NCI-H1436 (cell line): ENCODE measurements at regions not wholly inside any gene's neighbourhood (a gene's known extent, or its start where the extent isn't known, plus 50 kb on each side); places are given as distances from the start of the nearest gene placed in this dataset.
"Not testable (repeated sequence)": the region's sequence is repeated elsewhere in the genome, so short reads cannot be mapped to it uniquely, and the experiment has no call there.

ENCODE experiments used
- DNase-seq: peaks from one replicate; lab custom pipeline; 2025; lab: John Stamatoyannopoulos, UW

DNA sequence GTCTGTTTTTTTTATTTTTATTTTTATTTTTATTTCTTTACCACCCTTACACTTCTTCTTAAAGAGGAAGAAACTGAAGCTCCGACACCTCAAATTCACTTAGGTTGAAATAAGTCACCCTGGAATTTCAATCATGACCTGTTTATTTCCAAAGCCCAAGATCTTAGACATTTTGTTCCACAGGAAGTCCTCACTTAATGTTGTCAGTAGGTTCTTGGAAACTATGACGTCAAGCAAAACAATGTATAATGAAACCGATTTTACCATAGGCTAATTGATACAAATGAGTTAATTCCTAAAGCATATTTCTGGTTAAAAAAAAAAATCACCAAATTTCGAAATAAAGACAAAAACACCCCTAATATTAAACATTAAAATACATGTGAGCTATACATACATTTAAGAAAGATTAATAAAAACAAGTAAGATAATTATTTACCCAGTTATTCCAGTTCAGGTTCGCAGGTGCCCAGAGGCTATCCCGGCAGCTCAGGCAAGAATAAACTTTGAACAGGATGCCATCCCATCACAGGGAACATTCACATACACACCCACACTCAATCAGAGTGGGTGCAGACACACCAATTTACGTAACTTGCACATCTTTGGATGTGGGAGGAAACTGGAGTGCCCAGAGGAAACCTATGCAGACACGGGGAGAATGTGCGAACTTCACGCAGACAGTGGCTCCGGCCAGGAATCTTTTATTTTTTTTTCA is 391.0 kb downstream of the RAP2B start:
- no peak for DNase-seq

DNA sequence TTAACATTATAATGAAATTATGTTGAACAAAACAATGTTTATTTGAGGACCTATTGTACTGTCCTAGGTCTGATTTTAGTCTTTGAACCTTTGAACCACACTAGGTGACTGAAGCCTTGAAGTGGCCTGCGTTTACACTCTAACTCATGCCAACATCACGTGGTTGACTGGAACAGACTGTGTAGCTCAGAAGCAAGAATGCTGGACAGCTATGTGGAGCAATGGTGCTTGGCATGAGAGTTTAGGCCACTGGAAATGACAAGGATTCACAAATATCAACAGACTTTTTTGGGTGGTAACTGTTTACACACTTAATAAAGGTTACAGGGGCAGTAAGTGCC is 391.5 kb downstream of the RAP2B start:
- no peak for DNase-seq

DNA sequence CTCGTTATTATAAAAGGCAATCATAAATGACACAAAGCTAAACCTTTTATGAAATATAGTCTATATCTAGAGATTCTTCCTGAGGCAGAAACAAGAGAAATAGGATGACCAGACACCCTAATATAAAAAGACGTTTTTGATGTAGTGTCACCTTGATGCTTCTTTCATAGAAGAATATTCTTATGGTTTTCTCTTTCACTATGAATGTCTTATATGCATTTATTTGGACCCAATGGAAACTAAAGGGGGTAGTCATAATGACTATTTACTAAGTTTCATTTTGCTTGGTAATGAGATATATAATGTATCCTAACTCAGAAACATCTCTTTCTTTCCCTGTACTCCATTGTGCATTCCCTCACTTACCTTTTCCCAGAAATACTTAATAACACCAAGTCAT is 393.9 kb downstream of the RAP2B start:
- DNase-seq = no peak

DNA sequence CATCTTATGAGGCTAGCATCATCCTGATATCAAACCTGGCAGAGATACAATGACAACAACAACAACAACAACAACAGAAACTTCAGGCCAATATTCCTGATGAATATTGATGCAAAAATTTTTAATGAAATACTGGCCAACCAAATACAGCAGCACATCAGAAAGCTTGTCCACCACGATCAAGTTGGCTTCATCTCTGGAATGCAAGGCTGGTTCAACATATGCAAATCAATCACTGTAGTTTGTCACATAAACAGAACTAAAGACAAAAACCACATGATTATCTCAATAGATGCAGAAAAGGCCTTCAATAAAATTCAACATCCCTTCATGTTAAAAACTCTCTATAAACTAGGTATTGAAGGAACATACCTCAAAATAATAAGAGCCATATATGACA is 397.3 kb downstream of the RAP2B start:
- not testable (repeated sequence) for DNase-seq

DNA sequence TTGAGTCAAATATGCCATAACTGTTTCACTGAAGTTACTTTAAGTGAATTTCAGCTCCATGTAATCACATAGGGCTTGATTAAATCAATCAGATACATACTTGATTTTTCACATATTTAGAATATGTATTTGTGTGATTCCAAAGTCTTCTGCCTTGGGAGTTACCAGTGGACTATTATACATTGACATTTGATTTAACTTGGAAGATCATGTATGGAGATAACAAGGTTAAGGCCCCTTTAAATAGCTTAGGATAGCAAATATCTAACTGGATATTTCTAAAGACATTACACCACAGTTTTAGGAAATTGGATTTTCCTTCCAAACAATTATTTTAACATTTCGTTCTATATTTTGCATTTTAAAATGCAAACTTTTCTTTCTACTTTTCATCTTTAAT is 405.0 kb downstream of the RAP2B start:
- DNase-seq = no peak

DNA sequence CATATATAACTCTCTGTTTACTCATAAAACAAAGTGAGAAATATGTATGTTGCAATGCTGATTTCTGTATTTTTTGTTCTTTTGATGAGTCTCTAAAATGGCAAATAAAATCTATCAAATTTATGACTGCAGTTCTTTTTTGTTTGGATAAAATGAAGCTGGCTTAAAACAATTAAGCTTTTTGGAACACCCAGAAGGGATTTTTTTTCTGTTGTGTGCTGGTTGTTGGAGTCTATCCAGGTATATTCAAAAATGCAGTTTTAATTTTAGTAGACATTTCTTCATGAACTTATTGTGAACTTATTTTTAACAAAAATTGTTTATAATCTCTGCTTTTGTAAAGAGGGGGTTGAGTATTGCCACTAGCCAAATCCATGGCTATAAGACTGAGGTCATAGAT is 405.5 kb downstream of the RAP2B start:
- DNase-seq = no peak

DNA sequence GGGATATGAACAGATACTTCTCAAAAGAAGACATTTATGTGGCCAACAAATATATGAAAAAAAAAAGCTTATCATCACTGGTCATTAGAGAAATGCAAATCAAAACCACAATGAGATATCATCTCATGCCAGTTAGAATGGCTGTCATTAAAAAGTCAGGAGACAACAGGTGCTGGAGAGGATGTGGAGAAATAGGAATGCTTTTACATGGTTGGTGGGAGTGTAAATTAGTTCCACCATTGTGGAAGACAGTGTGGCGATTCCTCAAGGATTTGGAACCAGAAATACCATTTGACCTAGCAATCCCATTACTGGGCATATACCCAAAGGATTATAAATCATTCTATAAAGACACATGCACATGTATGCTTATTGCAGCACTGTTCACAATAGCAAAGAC is 408.5 kb downstream of the RAP2B start:
- DNase-seq = not testable (repeated sequence)

DNA sequence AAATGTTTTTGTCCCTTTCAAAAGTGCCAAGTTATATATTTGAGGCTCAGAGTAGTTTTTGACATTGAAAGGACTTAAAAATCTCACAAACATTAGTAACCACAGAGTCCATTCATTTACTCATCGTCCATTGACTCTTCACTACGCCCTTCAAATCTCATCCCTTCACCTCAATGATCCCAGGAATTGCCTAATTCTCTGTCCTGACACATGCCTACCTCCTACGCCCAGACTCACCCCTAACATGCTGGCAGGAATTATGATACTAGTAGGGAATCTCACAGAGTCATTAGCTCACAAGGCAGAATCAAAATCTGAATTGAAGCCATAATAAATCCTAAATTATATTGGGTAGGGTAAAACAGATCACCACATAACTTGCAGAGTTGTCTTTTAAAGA is 410.1 kb downstream of the RAP2B start:
- DNase-seq = no peak

DNA sequence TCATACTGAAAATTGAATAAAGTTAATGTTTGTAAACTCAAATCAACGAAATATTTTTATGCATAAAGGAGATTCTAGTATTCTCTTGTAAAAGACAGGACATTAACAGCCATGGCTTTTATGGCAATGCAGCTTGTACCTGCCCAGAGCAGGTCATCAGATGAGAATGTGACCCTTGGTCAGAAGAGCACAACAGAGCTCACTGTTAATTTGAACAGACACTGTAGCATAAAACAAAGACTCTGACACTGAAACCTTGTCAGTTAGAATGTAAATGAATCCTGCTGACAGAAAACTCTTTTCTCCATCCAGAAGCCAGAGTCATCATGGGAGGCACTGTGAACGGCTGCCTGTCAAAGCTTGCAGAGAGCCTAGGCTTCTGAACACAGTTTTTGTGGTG is 410.6 kb downstream of the RAP2B start:
- DNase-seq = no peak

DNA sequence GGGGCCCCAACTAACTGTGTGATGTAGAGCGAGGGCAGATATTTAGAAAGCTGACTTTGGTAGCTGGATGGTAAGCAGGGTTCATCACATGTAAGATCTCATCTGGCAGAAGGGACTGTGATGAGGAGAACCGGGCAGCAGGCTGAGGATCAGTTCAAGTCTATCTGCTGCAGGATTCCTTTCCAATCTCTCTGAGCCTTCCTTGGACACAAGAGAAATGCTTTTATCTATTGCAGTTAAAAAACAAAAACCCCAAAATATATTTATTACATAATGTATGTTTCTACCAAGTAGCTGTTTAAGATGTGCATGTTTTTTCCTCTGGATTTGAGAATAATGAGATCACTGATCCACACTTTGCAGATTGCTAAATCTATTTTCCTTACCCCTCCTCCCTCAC is 411.5 kb downstream of the RAP2B start:
- no peak for DNase-seq

DNA sequence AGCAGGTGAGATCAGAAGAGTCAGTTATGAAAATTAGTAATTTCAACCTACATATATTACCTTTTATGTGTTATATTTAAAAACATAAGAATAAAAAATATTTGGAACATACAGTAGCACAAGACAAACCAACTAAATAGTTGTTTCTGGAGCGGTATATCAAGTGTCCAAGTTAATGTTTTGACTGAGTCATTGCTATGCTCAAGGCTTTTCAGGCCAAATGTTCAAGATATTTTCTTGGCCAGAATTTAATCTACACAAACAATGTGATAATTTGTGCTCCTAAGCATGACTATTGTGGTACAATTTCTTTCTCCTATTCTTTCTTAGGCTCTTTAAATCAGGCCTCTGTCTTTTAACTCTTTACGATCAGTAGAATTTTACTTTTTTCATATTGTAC is 412.4 kb downstream of the RAP2B start:
- no peak for DNase-seq

DNA sequence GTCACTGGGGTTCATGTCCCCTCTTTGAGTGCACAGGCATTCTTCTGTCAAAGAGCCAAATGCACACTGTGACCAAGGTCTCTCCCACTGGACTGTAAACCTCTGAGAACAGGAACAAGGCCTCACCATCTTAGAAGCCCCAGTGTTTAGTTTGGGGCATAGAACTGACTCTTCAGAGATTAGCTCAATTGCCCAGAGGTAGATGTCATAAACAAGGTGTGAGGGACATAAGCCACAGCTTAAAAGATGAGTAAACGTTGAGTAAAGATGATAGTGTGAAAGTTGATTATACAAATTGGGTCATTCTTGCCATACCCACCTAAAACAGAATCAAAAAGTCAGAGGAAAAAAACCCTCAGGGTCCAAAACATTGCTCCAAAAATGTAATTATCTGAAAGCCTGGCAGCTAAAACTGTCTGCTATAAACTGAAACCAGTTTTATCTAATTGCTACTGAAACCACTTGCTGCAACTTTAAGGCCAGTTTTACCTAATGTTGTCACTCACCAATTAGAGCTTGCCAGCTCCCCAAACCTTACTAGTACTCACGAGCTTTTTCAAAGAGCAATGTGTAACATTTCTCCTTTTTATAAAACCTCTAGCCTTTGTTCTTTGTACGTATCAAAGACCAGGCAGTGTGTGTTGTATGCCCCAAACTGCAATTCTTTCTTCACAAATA is 415.2 kb downstream of the RAP2B start:
- DNase-seq = no peak

DNA sequence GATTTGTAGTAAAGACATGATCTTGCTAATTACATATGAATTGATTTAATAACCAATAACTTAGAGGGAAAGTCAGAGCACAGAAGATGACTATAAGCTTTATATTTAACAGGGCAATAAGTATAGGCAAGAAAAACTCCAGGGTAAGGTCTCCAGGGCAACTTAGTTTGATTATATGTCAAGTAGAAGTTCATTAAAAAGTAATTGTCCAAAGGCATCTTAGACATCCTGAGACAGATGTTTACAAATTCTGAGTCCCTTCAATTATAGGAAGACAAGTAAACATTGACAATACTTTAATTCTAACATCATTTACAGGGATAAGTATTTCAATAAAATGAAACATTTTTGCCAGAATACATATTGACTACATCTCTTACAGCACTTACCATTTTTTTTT is 416.0 kb downstream of the RAP2B start:
- no peak for DNase-seq

DNA sequence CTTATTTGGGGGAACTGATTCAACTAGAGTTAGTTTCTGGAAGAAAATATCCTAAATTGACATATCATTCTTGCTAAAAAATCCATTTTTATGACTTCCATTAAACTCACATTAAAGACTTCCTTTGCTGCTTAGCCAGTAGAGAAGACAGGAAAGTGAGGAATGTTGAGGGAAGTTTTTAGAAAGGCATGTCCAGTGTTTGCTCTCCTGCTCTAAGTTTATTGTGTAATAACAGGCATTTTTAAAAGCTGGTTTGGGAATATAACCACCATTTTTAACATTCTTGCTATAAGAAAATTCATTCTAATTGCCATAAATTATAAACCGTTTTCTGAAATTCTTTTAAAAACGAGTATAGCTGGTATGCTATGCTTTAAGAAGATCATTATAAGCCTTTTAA is 428.0 kb downstream of the RAP2B start:
- DNase-seq = no peak

DNA sequence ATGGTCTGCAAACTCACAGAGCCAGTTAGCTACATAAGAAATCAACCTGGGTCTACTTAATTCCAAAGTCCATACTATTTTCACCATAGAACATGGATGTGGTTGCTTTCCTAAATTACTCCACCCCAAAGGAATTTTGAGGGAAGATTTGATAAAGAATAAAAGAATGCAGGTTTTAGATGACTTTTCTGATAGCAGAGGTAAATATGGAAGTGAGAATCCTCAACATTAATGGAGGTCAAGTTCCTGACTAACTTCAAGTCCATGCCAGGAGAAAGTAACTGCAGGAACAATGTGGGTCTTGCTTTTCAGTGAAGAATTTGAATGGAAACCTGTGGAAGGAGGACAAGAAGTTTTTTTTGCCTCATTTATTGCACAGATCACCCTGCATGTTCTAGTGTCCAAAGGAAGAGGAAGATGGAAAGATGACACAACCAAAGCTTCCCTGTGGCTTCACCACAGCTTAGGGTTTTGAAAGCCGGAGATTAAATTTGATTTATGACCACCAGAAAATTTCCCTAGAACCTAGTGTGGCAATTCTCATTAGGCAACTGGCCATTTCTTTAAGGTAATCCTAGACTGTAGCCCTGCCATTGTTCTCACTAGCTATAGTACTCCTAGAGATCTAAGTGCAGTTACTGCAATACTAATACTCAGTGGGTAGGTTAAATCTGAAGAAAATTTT is 429.7 kb downstream of the RAP2B start:
- DNase-seq = no peak

DNA sequence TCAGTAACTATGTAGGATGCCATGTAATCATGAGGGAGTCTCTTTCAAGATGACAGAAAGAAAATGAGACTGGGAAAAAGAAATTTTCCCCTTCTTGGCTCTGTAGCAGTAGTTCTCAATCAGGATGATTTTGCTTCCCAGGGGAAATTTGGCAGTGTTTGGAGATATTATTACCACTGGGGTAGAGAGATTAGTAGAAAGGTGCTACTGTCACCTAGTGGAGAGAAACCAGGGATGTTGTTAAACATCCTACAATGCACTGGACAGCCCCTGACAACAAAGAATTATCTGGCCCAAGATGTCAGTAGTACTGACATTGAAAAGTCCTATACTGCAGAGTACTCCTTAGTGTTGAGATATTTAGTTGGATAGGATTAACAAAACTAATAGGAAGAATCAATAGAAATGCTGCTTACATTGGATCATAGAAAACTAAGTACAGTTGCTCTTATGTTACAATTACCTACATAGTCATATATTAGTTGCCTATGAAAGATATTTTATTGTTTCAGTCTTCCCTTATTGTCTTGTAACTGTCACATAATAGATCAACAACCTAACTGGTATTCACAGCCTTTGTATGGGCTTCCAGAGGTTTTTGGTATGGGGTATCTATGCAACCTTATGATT is 433.3 kb downstream of the RAP2B start:
- DNase-seq = no peak

DNA sequence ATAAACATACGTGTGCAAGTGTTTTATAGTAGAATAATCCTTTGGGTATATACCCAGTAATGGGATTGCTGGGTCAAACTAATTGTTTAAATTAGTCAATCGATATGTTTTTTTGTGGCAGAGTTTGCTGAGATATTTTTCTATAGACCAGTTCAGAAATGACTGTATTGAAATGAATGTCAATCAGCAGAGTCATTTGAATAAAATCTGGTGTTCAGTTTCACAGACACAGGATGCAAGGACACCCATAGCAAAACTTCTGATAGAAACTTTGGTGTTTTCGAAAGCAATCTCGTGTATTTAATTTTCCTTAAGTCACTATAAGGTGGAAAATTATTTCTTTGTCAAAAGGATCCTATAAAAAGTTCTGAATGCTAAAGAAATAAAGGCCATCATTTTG is 434.4 kb downstream of the RAP2B start:
- DNase-seq = no peak

DNA sequence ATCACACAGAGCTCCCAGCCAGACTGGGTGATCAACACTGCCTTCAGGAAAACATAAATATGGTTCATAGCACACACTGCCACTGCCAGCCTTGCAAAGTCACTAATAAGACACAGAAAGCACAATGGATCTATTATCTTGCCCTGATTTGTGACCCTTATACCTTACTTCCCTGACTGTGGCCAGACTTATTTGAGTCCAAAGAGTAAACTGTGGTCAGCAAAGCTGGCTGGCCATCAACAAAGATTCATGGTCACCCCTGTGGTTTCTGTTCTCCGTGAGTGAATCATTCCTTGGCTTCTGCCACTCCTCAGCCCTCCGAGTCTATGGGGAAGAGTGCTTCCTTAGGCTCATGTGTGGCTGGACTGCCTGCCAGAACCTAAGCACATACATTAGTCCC is 437.7 kb downstream of the RAP2B start:
- DNase-seq = no peak

DNA sequence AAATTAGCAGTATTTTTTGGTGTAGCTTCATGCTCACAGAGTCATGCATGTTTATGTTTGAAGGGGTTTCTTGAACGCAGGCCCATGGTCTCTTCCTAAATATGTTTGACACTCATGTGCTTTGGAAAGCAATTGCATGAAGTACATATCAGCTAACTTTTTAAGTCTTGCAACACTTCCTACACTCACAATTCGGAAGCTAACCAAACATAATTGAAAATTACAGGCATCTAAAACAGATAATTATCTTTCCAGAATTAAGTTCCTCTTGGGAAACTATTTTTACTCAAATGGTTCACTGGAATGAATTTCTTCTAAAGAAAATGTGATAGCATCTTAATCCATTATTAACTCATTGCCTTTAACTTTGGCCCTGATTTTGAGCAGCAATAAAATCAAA is 438.9 kb downstream of the RAP2B start:
- no peak for DNase-seq

DNA sequence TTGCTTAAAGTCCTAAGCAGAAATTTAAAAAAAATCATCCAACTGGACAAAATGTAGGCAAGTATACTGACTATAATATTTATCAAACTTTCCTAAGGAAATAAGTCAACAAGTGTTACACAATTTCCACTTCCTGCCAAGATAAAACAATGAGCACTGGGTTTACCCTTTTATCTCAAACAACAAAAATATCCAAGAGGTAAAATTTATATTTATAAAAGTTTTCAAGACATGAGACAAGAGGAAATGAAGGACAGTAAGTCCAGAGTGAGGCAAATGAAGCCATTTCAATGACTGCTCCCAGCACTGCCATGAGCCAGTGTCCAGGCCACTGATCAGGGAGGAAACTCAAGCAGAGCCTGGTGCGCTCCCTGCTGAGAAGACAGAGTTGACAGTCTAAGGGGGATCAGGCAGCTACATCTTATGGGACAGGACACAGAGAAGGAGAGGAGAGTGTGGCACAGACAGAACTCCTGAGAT is 439.4 kb downstream of the RAP2B start:
- no peak for DNase-seq

DNA sequence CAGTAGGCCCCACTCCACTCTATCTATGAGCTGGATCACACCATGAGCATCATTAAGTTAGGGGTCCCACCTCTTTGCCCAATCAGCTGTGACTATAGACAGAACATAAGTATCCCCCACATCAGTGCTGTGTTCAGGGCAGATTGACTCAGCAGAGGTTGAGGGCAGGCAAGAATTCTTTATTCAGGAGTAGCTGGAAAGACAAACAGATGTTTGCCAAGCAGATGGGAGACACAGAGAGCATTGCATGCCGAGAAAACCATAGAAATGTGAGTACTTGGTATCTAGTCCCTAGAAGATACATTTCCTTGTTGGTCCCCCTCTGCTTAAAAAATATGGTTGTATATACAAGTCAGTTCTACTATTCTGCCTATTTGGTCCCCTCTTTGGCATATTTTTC is 440.8 kb downstream of the RAP2B start:
- DNase-seq = no peak

DNA sequence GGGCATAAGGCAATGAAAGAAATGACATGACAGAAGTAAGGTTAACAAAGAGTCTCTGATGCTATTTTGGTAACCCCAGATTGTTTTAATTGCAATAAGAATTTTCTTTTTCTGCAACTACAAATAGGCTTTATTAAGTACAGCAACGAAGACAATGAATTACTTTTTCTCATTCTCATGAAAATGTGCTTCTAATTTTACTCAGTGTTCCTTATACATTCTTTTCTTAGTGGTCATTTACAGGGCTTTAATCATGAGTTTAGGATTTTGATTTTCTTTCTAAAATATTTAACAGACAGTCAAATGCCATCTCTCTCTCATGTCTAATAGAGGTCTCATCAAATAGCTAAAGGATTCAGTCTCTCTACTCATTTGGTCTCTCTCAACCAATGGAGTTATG is 452.1 kb downstream of the RAP2B start:
- no peak for DNase-seq

DNA sequence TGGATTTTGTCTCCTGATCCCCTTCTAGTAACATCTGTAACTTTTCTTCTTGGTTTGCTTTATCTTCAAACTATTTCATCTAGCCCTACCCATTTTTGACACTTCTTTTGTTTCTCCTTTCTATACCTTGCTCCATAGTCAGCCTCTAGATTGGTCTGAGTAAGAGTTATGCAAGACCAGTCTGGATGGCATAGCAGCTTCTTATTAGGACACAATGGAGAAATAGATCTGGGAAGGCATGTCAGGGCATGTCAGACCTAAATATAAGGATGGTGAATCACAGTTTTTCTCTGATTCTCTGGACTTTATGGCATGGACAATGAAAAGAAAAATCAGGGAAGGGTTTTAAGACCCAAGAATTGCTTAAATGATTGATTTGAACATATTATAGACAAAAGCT is 452.5 kb downstream of the RAP2B start:
- no peak for DNase-seq
